ENCODE measurements at regions not wholly inside any gene's neighbourhood (a gene's known extent, or its start where the extent isn't known, plus 50 kb on each side); places are given as distances from the start of the nearest gene placed in this dataset.

GRCh38 chr6:71399279-71399678 lies 110.7 kb downstream of the OGFRL1 start:
- no peak for DNase-seq

- no peak for DNase-seq
Observed at GRCh38 chr6:71400852-71401251, 112.2 kb downstream of the OGFRL1 start.

GRCh38 chr6:71402096-71402495 lies 113.5 kb downstream of the OGFRL1 start:
- DNase-seq: no peak

- DNase-seq: peak; percentile 24
Observed at GRCh38 chr6:71403422-71404134, 115.0 kb downstream of the OGFRL1 start.

- DNase-seq: no peak
Observed at GRCh38 chr6:71404145-71404966, 115.7 kb downstream of the OGFRL1 start.

- DNase-seq: no peak
Observed at GRCh38 chr6:71404967-71405278, 116.3 kb downstream of the OGFRL1 start.

- no peak for DNase-seq
Observed at GRCh38 chr6:71405416-71405815, 116.8 kb downstream of the OGFRL1 start.

GRCh38 chr6:71406865-71407860 lies 118.6 kb downstream of the OGFRL1 start:
- DNase-seq: peak; percentile 32

GRCh38 chr6:71408787-71409723 lies 120.4 kb downstream of the OGFRL1 start:
- no peak for DNase-seq

GRCh38 chr6:71410164-71410566 lies 121.6 kb downstream of the OGFRL1 start:
- DNase-seq: no peak

GRCh38 chr6:71410681-71411080 lies 122.1 kb downstream of the OGFRL1 start:
- DNase-seq: no peak

GRCh38 chr6:71411882-71412281 lies 123.3 kb downstream of the OGFRL1 start:
- no peak for DNase-seq

- DNase-seq: no peak
Observed at GRCh38 chr6:71412559-71413140, 124.0 kb downstream of the OGFRL1 start.

GRCh38 chr6:71414486-71414885 lies 125.9 kb downstream of the OGFRL1 start:
- DNase-seq: no peak

GRCh38 chr6:71419217-71420094 lies 130.8 kb downstream of the OGFRL1 start:
- no peak for DNase-seq

- peak; percentile 68 for DNase-seq
Observed at GRCh38 chr6:71420095-71420692, 131.6 kb downstream of the OGFRL1 start.

- DNase-seq: peak; percentile 91
Observed at GRCh38 chr6:71420693-71421328, 132.2 kb downstream of the OGFRL1 start.

GRCh38 chr6:71421611-71422010 lies 133.0 kb downstream of the OGFRL1 start:
- DNase-seq: no peak

- DNase-seq: no peak
Observed at GRCh38 chr6:71430018-71430417, 141.4 kb downstream of the OGFRL1 start.

GRCh38 chr6:71433441-71433840 lies 144.8 kb downstream of the OGFRL1 start:
- DNase-seq: no peak

All from NCI-H69 (cell line).